Uterus (tissue), 2 donors: ENCODE measurements at regions not wholly inside any gene's neighbourhood (a gene's known extent, or its start where the extent isn't known, plus 50 kb on each side); places are given as distances from the start of the nearest gene placed in this dataset.

ENCODE experiments used
- POLR2A ChIP-seq, 2 donors: fragments of 450-650 bp; IDR thresholded peaks; one replicate each; pipeline ENCODE4 v1.6.1; 2016; ENCODE audit warnings: antibody characterized with exemption in 2 of 2, mild to moderate bottlenecking in 1 of 2, moderate library complexity in 1 of 2
- TF ChIP-seq, protein P1 (sequence below), 4 experiments: fragments of 200-600 bp in 2 of 4; fragments of 450-650 bp in 2 of 4; sonication (generic) in 2 of 4; IDR thresholded peaks; one replicate each; pipeline ENCODE4 v1.5.1; 2016 to 2019; ENCODE audit warnings: antibody characterized with exemption in 4 of 4, mild to moderate bottlenecking in 2 of 4, moderate library complexity in 1 of 4

DNA sequence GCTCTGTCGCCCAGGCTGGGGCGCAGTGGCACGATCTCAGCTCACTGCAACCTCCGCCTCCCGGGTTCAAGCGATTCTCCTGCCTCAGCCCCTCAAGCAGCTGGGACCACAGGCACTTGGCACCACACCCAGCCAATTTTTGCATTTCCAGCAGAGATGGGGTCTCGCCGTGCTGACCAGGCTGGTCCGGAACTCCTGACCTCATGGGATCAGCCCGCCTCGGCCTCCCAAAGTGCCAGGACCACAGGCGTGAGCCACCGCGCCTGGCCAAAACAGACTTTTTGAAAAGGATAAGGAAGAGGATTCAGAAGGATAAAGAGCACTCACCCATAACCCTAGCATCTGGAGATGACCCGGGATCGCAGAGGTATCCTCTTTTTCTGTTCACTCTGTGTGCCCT, 224.5 kb upstream of the AGTR2 start:
- TF ChIP-seq, protein P1, sequence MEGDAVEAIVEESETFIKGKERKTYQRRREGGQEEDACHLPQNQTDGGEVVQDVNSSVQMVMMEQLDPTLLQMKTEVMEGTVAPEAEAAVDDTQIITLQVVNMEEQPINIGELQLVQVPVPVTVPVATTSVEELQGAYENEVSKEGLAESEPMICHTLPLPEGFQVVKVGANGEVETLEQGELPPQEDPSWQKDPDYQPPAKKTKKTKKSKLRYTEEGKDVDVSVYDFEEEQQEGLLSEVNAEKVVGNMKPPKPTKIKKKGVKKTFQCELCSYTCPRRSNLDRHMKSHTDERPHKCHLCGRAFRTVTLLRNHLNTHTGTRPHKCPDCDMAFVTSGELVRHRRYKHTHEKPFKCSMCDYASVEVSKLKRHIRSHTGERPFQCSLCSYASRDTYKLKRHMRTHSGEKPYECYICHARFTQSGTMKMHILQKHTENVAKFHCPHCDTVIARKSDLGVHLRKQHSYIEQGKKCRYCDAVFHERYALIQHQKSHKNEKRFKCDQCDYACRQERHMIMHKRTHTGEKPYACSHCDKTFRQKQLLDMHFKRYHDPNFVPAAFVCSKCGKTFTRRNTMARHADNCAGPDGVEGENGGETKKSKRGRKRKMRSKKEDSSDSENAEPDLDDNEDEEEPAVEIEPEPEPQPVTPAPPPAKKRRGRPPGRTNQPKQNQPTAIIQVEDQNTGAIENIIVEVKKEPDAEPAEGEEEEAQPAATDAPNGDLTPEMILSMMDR (IDR thresholded peaks at IDR 0.05) = no peak
- TF ChIP-seq POLR2A (IDR thresholded peaks at IDR 0.05) = no peak
